Upper lobe of left lung (tissue), 6 donors: ENCODE measurements at regions not wholly inside any gene's neighbourhood (a gene's known extent, or its start where the extent isn't known, plus 50 kb on each side); places are given as distances from the start of the nearest gene placed in this dataset.

Source experiments
- ATAC-seq, 2 donors: fragments of 200-7000 bp; cut with Tn5 transposase; one replicate each; pipeline ENCODE4 v1.9.1; 2022; ENCODE audit warnings: mild to moderate bottlenecking in 2 of 2, moderate library complexity in 2 of 2; ENCODE audit not compliant: low FRiP score in 2 of 2
- DNase-seq, 2 donors: peaks; one replicate each; pipeline ENCODE4 v3.0.0-alpha.2; 2019 to 2020
- H3K27ac ChIP-seq, 4 donors: fragments of 200-600 bp; sonication (generic); one replicate each; pipeline ENCODE4 v1.5.1; 2016 to 2019
- H3K27me3 ChIP-seq, 4 donors: fragments of 200-600 bp; sonication (generic); one replicate each; pipeline ENCODE4 v1.5.1; 2017 to 2019
- H3K36me3 ChIP-seq, 4 donors: fragments of 200-600 bp; sonication (generic); one replicate each; pipeline ENCODE4 v1.5.1; 2016 to 2019
- H3K4me1 ChIP-seq, 4 donors: fragments of 200-600 bp; sonication (generic); one replicate each; pipeline ENCODE4 v1.5.1; 2018 to 2019
- H3K4me3 ChIP-seq, 4 donors: fragments of 200-600 bp; sonication (generic); one replicate each; pipeline ENCODE4 v1.5.1; 2017 to 2019; ENCODE audit warnings: mild to moderate bottlenecking in 2 of 4, moderate library complexity in 1 of 4
- H3K9me3 ChIP-seq, 4 donors: fragments of 200-600 bp; sonication (generic); one replicate each; pipeline ENCODE4 v1.5.1; 2018 to 2019
- EP300 ChIP-seq, 4 donors: sonication (generic); formaldehyde crosslinking; IDR thresholded peaks; one replicate each; pipeline ENCODE4 v1.5.1; 2017; ENCODE audit warnings: antibody characterized with exemption in 4 of 4, control low read depth in 2 of 4
- POLR2A ChIP-seq, 4 donors: fragments of 450-650 bp; IDR thresholded peaks; one replicate each; pipeline ENCODE4 v1.5.1; 2016 to 2017; ENCODE audit warnings: antibody characterized with exemption in 4 of 4, mild to moderate bottlenecking in 2 of 4
- POLR2AphosphoS5 ChIP-seq, 2 donors: sonication (generic); formaldehyde crosslinking; IDR thresholded peaks; one replicate each; pipeline ENCODE4 v1.5.1; 2017; ENCODE audit warnings: antibody characterized with exemption in 2 of 2
- WGBS, 2 donors: methylation state at CpG; one replicate each; pipeline ENCODE4 v1.1.5; 2017 to 2018; 5-methylcytosine and 5-hydroxymethylcytosine counted together
- TF ChIP-seq, protein P1 (sequence below), 6 experiments: fragments of 450-650 bp in 4 of 6; fragments of 200-600 bp in 2 of 6; sonication (generic) in 2 of 6; IDR thresholded peaks; one replicate each; pipeline ENCODE4 v1.5.1; 2016 to 2019; ENCODE audit warnings: antibody characterized with exemption in 6 of 6
- donor health status: DM: no; HTN: no; CAD: no; lungs with moderate emphysema.
- donor health status: DM: no; HTN: yes; CAD: no; lungs with severe emphysema.

DNA sequence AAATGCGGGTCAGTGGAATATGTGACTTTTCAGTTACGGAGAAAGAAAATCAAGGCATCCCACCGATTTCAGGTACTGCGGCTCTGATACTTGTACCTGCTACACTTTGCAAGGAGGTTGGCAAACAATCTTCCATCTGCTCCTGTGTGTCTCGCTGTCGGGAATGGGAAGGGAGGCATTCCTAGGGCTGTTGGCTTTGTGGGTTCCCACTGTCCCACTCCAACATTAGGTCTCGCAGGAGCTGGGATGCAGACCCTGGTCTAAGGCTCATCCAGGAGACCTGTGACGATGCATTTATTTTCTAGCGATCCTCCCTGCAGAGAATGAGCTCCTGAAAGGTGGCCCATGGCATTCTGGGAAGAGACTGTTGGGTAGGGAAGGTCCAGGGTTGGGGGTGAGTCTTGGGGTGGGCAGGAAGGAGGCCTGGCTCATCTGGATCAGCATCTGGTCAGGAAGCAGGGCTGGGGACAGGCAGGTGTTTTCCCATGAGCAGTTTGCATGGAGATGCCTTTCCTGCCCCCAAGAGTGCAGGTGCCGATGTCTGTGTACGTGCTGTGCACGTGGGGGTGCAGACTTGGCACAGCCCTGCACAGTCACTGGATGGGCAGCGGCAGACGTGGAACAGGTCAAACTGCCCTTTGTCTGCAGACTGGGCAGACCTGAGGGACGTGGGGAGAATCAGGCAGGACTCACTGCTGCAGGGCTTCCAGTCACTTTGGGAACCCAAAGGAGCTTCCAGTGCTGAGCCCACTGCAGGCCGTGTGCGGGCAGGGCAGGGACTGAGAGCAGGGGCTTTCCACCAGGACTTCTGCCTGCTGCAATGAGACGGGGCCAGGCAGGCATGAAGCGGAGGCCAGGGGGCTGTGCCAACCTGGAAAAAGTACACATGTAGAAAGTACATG is 152.4 kb downstream of the TEX29 start:
- Histone ChIP-seq H3K27me3 (no peaks in the 10 kb centered on the region), H3K27ac (no peak overlapping the region), H3K4me3 (no peak overlapping the region), H3K4me1 (no peaks in the 10 kb centered on the region), H3K9me3 (no peaks in the 10 kb centered on the region), H3K36me3 (no peaks in the 10 kb centered on the region)
- ATAC-seq (no peak), DNase-seq (peak in 1 of 2 donors; percentile 42)
- TF ChIP-seq POLR2A (IDR thresholded peaks at IDR 0.05) (no peak), EP300 (IDR thresholded peaks at IDR 0.05) (no peak), POLR2AphosphoS5 (IDR thresholded peaks at IDR 0.05) (no peak)
- 74 to 79% methylated on average over 13 to 19 of the region's 19 CpGs for WGBS, 2 donors

DNA sequence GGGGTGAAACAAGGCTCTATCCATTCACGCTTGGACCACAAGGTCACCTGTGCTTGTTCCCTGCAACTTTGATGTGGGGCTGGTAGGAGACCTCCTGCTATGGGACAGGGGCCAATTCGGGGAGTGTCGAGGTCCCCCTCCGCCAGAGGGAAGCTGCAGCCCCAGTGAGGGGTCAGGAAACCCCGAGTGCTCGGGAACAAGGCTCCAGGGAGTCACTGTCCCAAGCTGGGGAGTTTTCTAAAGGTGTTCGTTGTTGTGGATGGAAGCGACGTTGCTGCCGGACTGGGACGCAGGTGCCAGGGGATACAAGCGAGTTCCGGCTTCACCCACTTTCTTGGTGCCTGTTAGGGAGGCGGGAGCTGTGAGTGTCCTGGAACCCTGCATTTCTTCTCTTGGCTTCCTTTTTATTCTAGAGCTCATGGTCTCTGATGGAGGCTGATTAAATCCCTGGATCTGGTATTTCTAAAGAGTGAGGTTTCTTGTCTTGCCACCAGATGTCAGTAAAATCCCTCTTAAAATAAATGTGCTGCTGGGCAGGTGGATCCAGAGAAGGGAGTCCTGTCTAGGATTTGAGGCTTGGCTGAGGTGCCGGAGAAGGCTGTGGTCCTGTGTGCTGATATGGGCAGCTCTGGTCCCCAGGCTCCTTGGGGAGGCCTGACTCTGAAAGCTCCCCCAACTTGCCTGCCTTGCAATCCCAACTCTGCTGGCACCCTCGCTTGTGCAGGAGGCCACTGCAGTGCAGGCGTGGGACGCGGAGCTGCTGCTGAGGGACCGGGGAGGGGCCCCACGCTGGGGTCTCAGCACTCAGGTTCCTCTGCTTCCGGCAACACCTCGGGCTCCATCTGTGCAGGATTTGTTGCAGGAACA is 153.9 kb downstream of the TEX29 start:
- Histone ChIP-seq H3K9me3 (no peaks in the 10 kb centered on the region), H3K27ac (no peak overlapping the region), H3K4me3 (no peak overlapping the region), H3K27me3 (no peaks in the 10 kb centered on the region), H3K36me3 (no peaks in the 10 kb centered on the region), H3K4me1 (no peaks in the 10 kb centered on the region)
- ATAC-seq (peak in 1 of 2 donors; percentile 24), DNase-seq (peak in 1 of 2 donors; percentile 53)
- WGBS, 2 donors = 64 to 74% methylated on average over 23 of the region's 23 CpGs
- TF ChIP-seq EP300 (IDR thresholded peaks at IDR 0.05) = no peak
- TF ChIP-seq, protein P1, sequence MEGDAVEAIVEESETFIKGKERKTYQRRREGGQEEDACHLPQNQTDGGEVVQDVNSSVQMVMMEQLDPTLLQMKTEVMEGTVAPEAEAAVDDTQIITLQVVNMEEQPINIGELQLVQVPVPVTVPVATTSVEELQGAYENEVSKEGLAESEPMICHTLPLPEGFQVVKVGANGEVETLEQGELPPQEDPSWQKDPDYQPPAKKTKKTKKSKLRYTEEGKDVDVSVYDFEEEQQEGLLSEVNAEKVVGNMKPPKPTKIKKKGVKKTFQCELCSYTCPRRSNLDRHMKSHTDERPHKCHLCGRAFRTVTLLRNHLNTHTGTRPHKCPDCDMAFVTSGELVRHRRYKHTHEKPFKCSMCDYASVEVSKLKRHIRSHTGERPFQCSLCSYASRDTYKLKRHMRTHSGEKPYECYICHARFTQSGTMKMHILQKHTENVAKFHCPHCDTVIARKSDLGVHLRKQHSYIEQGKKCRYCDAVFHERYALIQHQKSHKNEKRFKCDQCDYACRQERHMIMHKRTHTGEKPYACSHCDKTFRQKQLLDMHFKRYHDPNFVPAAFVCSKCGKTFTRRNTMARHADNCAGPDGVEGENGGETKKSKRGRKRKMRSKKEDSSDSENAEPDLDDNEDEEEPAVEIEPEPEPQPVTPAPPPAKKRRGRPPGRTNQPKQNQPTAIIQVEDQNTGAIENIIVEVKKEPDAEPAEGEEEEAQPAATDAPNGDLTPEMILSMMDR (IDR thresholded peaks at IDR 0.05) = peak in 4 of 6 experiments; percentile 24 to 56 (median 42)

DNA sequence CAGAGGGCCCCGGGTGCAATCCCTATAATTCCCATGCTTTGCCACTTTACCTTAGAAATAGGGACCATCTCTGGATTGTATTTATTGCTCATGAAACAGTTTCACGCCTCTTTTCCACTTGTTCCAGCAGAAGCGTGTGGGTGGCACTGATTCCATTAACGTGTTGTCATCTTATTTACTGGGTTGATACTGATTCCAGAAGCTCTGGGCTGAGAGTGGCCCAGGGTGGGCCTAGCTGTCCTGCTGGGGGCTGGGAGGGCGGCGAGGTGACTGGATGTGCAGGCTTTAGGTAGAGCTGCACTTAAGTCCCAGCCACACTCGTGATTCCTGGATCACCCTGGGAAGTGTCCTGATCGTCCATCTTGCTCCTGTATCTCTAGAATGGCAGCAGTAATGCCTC is 155.0 kb downstream of the TEX29 start:
- DNase-seq = peak in 1 of 2 donors; percentile 41
- Histone ChIP-seq H3K27me3 (no peaks in the 10 kb centered on the region), H3K27ac (no peak overlapping the region), H3K4me1 (no peaks in the 10 kb centered on the region), H3K4me3 (no peak overlapping the region), H3K36me3 (no peaks in the 10 kb centered on the region), H3K9me3 (no peaks in the 10 kb centered on the region)
- WGBS, 2 donors = 83 to 87% methylated on average over 4 to 8 of the region's 8 CpGs
- no peak for TF ChIP-seq POLR2A (IDR thresholded peaks at IDR 0.05)
- TF ChIP-seq EP300 (IDR thresholded peaks at IDR 0.05) = no peak
- TF ChIP-seq, protein P1 (IDR thresholded peaks at IDR 0.05) = no peak
- ATAC-seq = no peak

DNA sequence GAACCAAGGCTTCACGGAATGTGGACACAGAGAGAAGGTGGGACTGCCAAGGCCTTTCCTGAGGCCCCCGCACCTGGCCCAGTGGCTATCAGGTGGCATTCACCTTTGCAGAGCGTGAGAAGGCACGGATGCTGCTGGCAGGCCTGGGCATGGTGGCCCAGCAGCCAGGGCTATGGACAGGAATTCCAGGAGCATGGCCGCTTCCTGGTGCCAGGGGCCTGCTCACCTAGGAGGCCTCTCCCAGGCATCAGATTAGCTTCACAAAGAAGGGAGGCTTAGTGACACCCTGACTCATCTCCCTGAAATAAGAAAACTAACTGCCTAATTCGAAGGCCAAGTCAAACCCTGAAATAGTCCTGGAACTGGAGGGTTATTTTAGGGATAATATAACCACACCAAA is 155.8 kb downstream of the TEX29 start:
- no peak overlapping the region for H3K4me3 ChIP-seq
- H3K9me3 ChIP-seq = no peaks in the 10 kb centered on the region
- no peaks in the 10 kb centered on the region for H3K36me3 ChIP-seq
- H3K4me1 ChIP-seq = no peaks in the 10 kb centered on the region
- H3K27me3 ChIP-seq = no peaks in the 10 kb centered on the region
- 87 to 93% methylated on average over 5 to 6 of the region's 6 CpGs for WGBS, 2 donors
- DNase-seq (peak in 1 of 2 donors; percentile 29), ATAC-seq (no peak)
- no peak overlapping the region for H3K27ac ChIP-seq
- TF ChIP-seq POLR2AphosphoS5 (IDR thresholded peaks at IDR 0.05) (no peak), EP300 (IDR thresholded peaks at IDR 0.05) (no peak), POLR2A (IDR thresholded peaks at IDR 0.05) (no peak)
- TF ChIP-seq, protein P1 (IDR thresholded peaks at IDR 0.05) = no peak

DNA sequence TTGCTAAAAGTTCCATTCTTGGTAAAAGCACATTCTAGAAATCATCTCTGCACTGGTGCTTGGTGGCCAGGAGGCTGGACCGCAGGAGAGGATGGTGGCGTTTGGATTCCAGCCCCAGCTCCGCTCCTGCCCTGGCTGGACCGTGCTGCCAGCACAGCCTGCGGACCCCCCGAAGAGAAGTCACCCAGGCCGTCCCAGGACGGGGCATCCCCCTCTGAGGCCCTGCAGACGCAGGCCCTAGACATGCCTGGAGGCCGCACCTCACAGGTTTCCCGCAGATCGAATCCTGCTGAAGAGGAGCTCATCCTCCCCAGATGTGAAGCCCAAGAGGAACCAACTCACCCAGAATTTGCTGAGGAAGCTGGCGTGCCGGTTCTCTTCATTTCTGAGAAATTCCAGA is 159.0 kb downstream of the TEX29 start:
- H3K4me3 ChIP-seq = no peak overlapping the region
- H3K9me3 ChIP-seq = no peaks in the 10 kb centered on the region
- H3K4me1 ChIP-seq = no peaks in the 10 kb centered on the region
- no peak for TF ChIP-seq POLR2A (IDR thresholded peaks at IDR 0.05)
- TF ChIP-seq, protein P1 (IDR thresholded peaks at IDR 0.05) = no peak
- no peak for TF ChIP-seq EP300 (IDR thresholded peaks at IDR 0.05)
- no peak for TF ChIP-seq POLR2AphosphoS5 (IDR thresholded peaks at IDR 0.05)
- 74 to 90% methylated on average over 5 to 14 of the region's 14 CpGs for WGBS, 2 donors
- H3K27me3 ChIP-seq = no peaks in the 10 kb centered on the region
- H3K36me3 ChIP-seq = no peaks in the 10 kb centered on the region
- H3K27ac ChIP-seq = no peak overlapping the region
- DNase-seq = peak in 1 of 2 donors; percentile 49
- ATAC-seq = no peak
